ENCODE measurements at regions not wholly inside any gene's neighbourhood (a gene's known extent, or its start where the extent isn't known, plus 50 kb on each side); places are given as distances from the start of the nearest gene placed in this dataset.

DNA sequence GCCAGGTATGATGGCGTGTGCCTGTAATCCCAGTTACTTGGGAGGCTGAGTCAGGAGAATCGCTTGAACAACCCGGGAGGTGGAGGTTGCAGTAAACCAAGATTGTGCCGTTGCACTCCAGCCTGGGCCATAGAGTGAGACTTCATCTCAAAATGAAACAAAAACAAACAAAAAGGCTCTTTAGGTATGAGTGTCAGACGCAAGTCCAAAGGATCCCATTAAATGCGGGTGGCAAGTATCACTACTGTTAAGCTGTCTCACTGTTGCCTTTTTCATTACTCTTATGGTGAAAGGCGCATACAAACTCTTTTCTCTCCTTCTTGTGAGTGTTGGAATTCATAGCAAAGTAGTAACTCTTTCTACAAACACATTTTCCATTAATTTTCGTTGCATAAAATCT, 688.5 kb upstream of the CHD1 start:
- TF ChIP-seq, protein P1, sequence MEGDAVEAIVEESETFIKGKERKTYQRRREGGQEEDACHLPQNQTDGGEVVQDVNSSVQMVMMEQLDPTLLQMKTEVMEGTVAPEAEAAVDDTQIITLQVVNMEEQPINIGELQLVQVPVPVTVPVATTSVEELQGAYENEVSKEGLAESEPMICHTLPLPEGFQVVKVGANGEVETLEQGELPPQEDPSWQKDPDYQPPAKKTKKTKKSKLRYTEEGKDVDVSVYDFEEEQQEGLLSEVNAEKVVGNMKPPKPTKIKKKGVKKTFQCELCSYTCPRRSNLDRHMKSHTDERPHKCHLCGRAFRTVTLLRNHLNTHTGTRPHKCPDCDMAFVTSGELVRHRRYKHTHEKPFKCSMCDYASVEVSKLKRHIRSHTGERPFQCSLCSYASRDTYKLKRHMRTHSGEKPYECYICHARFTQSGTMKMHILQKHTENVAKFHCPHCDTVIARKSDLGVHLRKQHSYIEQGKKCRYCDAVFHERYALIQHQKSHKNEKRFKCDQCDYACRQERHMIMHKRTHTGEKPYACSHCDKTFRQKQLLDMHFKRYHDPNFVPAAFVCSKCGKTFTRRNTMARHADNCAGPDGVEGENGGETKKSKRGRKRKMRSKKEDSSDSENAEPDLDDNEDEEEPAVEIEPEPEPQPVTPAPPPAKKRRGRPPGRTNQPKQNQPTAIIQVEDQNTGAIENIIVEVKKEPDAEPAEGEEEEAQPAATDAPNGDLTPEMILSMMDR (IDR thresholded peaks at IDR 0.05; ENCODE audit: borderline replicate concordance, extremely low read depth, low read length, poor library complexity, severe bottlenecking) = no peak
- TF ChIP-seq EZH2 (IDR thresholded peaks at IDR 0.05; ENCODE audit: borderline replicate concordance, low read depth, low read length, severe bottlenecking) = no peak
